ENCODE measurements at regions not wholly inside any gene's neighbourhood (a gene's known extent, or its start where the extent isn't known, plus 50 kb on each side); places are given as distances from the start of the nearest gene placed in this dataset.

- no peak for DNase-seq (ENCODE audit: low read depth in 2 of 2)
- H3K4me3 ChIP-seq (replicated peaks in 1 of 2; ENCODE audit: low read depth in 2 of 2, low read length in 2 of 2), result no peak overlapping the region
- no peak for TF ChIP-seq CTCF (IDR thresholded peaks at IDR 0.05; ENCODE audit: low read depth, low read length)
These were observed 248.7 kb downstream of the FMR1NB start for GRCh38 chrX:148229801-148230303.

DNA sequence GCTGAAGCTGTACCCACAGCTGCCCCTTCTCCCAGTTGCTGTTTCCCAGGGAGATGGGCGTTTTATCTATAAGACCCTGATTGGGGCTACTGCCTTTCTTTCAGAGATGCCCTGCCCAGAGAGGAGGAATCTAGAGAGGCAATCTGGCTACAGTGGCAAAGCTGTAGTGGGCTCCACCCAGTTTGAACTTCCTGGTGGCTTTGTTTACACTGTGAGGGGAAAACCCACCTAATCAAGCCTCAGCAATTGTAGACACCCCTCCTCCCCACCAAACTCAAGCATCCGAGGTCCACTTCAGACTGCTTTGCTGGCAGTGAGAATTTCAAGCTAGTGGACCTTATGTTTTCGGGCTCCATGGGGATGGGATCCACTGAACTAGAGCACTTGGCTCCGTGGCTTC is 240.4 kb upstream of the AFF2 start:
- H3K4me3 ChIP-seq (replicated peaks in 1 of 2; ENCODE audit: low read depth in 2 of 2, low read length in 2 of 2), result no peak overlapping the region
- no peak for DNase-seq (ENCODE audit: low read depth in 2 of 2)
- TF ChIP-seq CTCF (IDR thresholded peaks at IDR 0.05; ENCODE audit: low read depth, low read length), result no peak

DNA sequence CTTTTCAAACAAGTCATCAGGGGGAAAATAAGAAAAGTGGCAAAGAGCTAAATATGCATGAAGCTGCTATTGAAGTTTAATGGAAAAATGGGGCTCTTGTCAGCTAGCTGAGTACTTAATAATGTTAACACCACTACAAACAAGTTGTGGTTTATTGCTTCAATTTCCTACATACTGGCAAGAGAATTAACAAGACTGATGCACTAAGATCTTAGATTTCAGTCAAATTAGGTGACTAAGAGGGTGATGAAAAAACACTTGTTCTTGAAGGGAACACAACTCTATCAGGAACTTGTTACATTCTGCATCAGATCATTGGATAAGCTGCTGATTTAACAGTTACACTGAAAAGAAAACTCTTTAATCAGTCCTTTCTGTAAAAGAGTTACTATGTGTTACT is 234.6 kb upstream of the AFF2 start:
- no peak for DNase-seq (ENCODE audit: low read depth in 2 of 2)
- H3K4me3 ChIP-seq (replicated peaks in 1 of 2; ENCODE audit: low read depth in 2 of 2, low read length in 2 of 2), result no peak overlapping the region
- no peak for TF ChIP-seq CTCF (IDR thresholded peaks at IDR 0.05; ENCODE audit: low read depth, low read length)

GRCh38 chrX:148268673-148269072 is 231.7 kb upstream of the AFF2 start:
- no peak for TF ChIP-seq CTCF (IDR thresholded peaks at IDR 0.05; ENCODE audit: low read depth, low read length)
- no peak for DNase-seq (ENCODE audit: low read depth in 2 of 2)
- no peak overlapping the region for H3K4me3 ChIP-seq (replicated peaks in 1 of 2; ENCODE audit: low read depth in 2 of 2, low read length in 2 of 2)

DNA sequence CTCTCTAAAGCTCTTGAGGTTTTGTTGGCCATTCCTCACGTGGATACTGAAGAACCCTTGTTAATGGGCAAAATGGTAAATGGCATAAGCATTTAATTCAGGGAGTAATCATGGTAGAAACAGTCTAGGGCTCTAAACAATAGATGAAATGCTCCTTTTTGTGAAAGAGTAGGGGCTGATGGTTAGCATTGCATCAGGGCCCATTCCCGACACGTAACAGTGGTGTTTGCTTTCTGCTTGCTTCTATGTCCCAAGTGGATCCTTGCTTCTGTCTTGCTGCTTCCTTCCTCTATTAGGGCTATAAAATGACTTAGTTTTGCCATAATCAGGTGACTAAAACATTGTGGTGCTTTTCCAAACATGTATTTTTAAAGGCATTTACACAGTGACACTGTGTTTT is 230.9 kb upstream of the AFF2 start:
- no peak for TF ChIP-seq CTCF (IDR thresholded peaks at IDR 0.05; ENCODE audit: low read depth, low read length)
- no peak for DNase-seq (ENCODE audit: low read depth in 2 of 2)
- no peak overlapping the region for H3K4me3 ChIP-seq (replicated peaks in 1 of 2; ENCODE audit: low read depth in 2 of 2, low read length in 2 of 2)

- DNase-seq (ENCODE audit: low read depth in 2 of 2), result no peak
- no peak overlapping the region for H3K4me3 ChIP-seq (replicated peaks in 1 of 2; ENCODE audit: low read depth in 2 of 2, low read length in 2 of 2)
- TF ChIP-seq CTCF (IDR thresholded peaks at IDR 0.05; ENCODE audit: low read depth, low read length), result no peak
These were observed 229.9 kb upstream of the AFF2 start for GRCh38 chrX:148270499-148270898.

- no peak for DNase-seq (ENCODE audit: low read depth in 2 of 2)
- no peak for TF ChIP-seq CTCF (IDR thresholded peaks at IDR 0.05; ENCODE audit: low read depth, low read length)
- no peak overlapping the region for H3K4me3 ChIP-seq (replicated peaks in 1 of 2; ENCODE audit: low read depth in 2 of 2, low read length in 2 of 2)
These were observed 229.2 kb upstream of the AFF2 start for GRCh38 chrX:148271263-148271662.
